ENCODE measurements at regions not wholly inside any gene's neighbourhood (a gene's known extent, or its start where the extent isn't known, plus 50 kb on each side); places are given as distances from the start of the nearest gene placed in this dataset.

GRCh38 chr3:23656199-23656598 lies 149.6 kb upstream of the UBE2E1 start:
- no peak for DNase-seq (ENCODE audit: extremely low spot score)
- TF ChIP-seq, protein P1, sequence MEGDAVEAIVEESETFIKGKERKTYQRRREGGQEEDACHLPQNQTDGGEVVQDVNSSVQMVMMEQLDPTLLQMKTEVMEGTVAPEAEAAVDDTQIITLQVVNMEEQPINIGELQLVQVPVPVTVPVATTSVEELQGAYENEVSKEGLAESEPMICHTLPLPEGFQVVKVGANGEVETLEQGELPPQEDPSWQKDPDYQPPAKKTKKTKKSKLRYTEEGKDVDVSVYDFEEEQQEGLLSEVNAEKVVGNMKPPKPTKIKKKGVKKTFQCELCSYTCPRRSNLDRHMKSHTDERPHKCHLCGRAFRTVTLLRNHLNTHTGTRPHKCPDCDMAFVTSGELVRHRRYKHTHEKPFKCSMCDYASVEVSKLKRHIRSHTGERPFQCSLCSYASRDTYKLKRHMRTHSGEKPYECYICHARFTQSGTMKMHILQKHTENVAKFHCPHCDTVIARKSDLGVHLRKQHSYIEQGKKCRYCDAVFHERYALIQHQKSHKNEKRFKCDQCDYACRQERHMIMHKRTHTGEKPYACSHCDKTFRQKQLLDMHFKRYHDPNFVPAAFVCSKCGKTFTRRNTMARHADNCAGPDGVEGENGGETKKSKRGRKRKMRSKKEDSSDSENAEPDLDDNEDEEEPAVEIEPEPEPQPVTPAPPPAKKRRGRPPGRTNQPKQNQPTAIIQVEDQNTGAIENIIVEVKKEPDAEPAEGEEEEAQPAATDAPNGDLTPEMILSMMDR (IDR thresholded peaks at IDR 0.05; ENCODE audit: control extremely low read depth, extremely low read depth, low read depth, missing control alignments): no peak
- ChIA-PET CTCF (interaction anchor here (1.1 to 2.2 kb wide), 2 partner anchors 10 to 92 kb away, joined by 3 to 6 read pairs; no protein-coding TSS in a partner anchor), POLR2A (no interaction called here)

DNA sequence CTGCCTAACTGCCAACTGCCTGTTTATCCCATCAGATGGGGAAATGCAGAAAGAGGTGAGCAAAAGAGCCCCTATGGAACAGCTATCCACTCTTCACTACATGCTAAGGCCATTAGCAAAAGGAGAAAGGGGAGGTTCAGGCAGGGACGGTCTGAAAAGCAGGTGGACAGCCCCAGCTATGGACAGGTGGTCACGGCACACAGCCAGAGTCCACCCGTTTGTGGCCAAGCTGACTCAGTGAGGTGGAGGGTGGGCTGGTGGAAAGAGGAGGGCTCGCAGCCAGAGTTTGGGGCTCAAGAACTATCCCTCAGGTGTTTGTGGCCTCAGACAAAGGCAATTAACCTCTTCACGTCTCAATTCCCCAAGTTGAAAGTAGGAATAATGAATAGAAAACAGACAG lies 148.9 kb upstream of the UBE2E1 start:
- DNase-seq (ENCODE audit: extremely low spot score): no peak
- CTCF ChIA-PET: interaction anchor here (2.2 kb wide), 1 partner anchor 10 kb away, joined by 6 read pairs; no protein-coding TSS in a partner anchor
- POLR2A ChIA-PET: no interaction called here

GRCh38 chr3:23657647-23658046 lies 148.1 kb upstream of the UBE2E1 start:
- TF ChIP-seq, protein P1 (IDR thresholded peaks at IDR 0.05; ENCODE audit: control extremely low read depth, extremely low read depth, low read depth, missing control alignments): no peak
- no peak for DNase-seq (ENCODE audit: extremely low spot score)
- POLR2A ChIA-PET: no interaction called here
- CTCF ChIA-PET: interaction anchor here (2.2 to 3.6 kb wide), 2 partner anchors 9 to 11 kb away, joined by 6 to 11 read pairs; no protein-coding TSS in a partner anchor

More for the DNA sequence above, 148.9 kb upstream of the UBE2E1 start:
- TF ChIP-seq, protein P1 (IDR thresholded peaks at IDR 0.05; ENCODE audit: control extremely low read depth, extremely low read depth, low read depth, missing control alignments): no peak

DNA sequence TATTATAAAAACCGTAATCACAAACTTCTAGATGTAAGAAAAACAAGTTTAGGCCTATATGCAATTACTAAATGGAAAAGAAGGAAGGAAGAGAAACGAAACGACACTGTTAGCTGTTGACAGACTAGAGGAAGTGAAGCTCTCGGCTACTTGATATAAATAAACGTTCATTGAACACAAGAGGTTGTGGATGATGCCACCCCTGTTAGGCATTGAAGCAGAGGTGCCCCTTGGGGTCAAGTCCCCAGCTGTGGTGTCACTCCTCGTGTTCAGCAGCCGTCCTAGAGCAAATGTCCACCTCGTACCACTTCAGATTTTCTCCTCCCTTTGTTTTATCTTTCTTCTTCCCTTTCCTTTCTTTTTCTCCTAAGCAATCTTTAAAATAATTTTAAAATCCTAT lies 146.5 kb upstream of the UBE2E1 start:
- peak; percentile 42 for DNase-seq (ENCODE audit: extremely low spot score)
- TF ChIP-seq, protein P1 (IDR thresholded peaks at IDR 0.05; ENCODE audit: control extremely low read depth, extremely low read depth, low read depth, missing control alignments): no peak
- CTCF ChIA-PET: interaction anchor here (3.6 kb wide), 1 partner anchor 10 kb away, joined by 11 read pairs; no protein-coding TSS in a partner anchor
- POLR2A ChIA-PET: no interaction called here

GRCh38 chr3:23659840-23660430 lies 145.8 kb upstream of the UBE2E1 start:
- CTCF ChIA-PET: interaction anchor here (3.6 kb wide), 1 partner anchor 9 kb away, joined by 11 read pairs; no protein-coding TSS in a partner anchor
- POLR2A ChIA-PET: no interaction called here
- TF ChIP-seq, protein P1 (IDR thresholded peaks at IDR 0.05; ENCODE audit: control extremely low read depth, extremely low read depth, low read depth, missing control alignments): no peak
- DNase-seq (ENCODE audit: extremely low spot score): no peak

DNA sequence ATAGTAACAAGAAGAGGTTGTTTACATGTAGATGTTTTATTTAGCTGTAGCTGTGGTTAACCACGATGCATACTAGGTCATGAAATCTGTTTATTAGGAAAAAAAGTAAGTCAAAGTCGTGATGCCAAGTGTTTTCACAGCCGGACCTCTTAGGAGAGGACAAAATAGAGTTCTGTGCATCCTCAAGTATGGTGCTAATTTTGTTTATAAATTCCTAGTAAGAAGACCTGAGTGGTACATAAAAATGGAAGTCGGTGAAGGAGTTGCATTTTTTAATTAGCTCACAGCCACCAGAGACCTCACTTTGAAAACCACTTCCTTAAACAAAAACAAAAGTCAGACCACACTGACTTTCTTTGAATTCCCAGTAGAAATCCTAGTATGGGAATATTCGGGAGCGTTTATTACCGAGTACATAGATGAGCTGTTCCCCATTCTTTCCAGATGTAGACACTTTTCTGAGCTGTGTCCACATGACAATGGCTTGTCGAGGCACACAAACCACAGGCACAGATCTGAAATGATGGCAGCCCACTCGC lies 143.6 kb upstream of the UBE2E1 start:
- POLR2A ChIA-PET: no interaction called here
- DNase-seq (ENCODE audit: extremely low spot score): no peak
- CTCF ChIA-PET: interaction anchor here (0.9 to 5.5 kb wide), 7 partner anchors 12 to 144 kb away, joined by 3 to 20 read pairs (median 4); no protein-coding TSS in a partner anchor
- TF ChIP-seq, protein P1 (IDR thresholded peaks at IDR 0.05; ENCODE audit: control extremely low read depth, extremely low read depth, low read depth, missing control alignments): no peak
